GM19025 (cell line): ENCODE measurements at regions not wholly inside any gene's neighbourhood (a gene's known extent, or its start where the extent isn't known, plus 50 kb on each side); places are given as distances from the start of the nearest gene placed in this dataset.

Source experiments
- ATAC-seq: cut with Tn5 transposase; IDR thresholded peaks from one replicate; pipeline ENCODE4 v1.9.1; 2021; ENCODE audit warnings: mild to moderate bottlenecking, low read depth, moderate library complexity; ENCODE audit not compliant: unreplicated experiment

- no peak for ATAC-seq
These were observed 324.1 kb upstream of the KLHL1 start for GRCh38 chr13:70432276-70432805.

- ATAC-seq = no peak
These were observed 322.0 kb upstream of the KLHL1 start for GRCh38 chr13:70430256-70430655.

- ATAC-seq = no peak
These were observed 316.7 kb upstream of the KLHL1 start for GRCh38 chr13:70424928-70425327.

GRCh38 chr13:70424428-70424827 lies 316.2 kb upstream of the KLHL1 start:
- no peak for ATAC-seq

GRCh38 chr13:70415136-70415535 lies 306.9 kb upstream of the KLHL1 start:
- no peak for ATAC-seq

GRCh38 chr13:70408865-70409264 lies 300.6 kb upstream of the KLHL1 start:
- no peak for ATAC-seq

- ATAC-seq = no peak
These were observed 299.2 kb upstream of the KLHL1 start for GRCh38 chr13:70407486-70407885.

GRCh38 chr13:70405266-70405665 lies 297.0 kb upstream of the KLHL1 start:
- no peak for ATAC-seq

- ATAC-seq = no peak
These were observed 285.8 kb upstream of the KLHL1 start for GRCh38 chr13:70394031-70394548.

GRCh38 chr13:70391678-70392077 lies 283.4 kb upstream of the KLHL1 start:
- ATAC-seq = no peak

- no peak for ATAC-seq
These were observed 282.7 kb upstream of the KLHL1 start for GRCh38 chr13:70390968-70391367.

GRCh38 chr13:70390064-70390463 lies 281.8 kb upstream of the KLHL1 start:
- ATAC-seq = no peak

GRCh38 chr13:70388935-70389334 lies 280.7 kb upstream of the KLHL1 start:
- no peak for ATAC-seq

- no peak for ATAC-seq
These were observed 278.7 kb upstream of the KLHL1 start for GRCh38 chr13:70386919-70387318.

GRCh38 chr13:70385852-70386251 lies 277.6 kb upstream of the KLHL1 start:
- ATAC-seq = no peak

GRCh38 chr13:70384156-70384555 lies 275.9 kb upstream of the KLHL1 start:
- ATAC-seq = no peak

GRCh38 chr13:70380809-70381208 lies 272.6 kb upstream of the KLHL1 start:
- ATAC-seq = no peak

GRCh38 chr13:70375718-70376117 lies 267.5 kb upstream of the KLHL1 start:
- ATAC-seq = no peak

- no peak for ATAC-seq
These were observed 262.7 kb upstream of the KLHL1 start for GRCh38 chr13:70370924-70371323.

GRCh38 chr13:70366720-70367119 lies 258.5 kb upstream of the KLHL1 start:
- no peak for ATAC-seq

- no peak for ATAC-seq
These were observed 255.7 kb upstream of the KLHL1 start for GRCh38 chr13:70363991-70364390.

- ATAC-seq = no peak
These were observed 254.7 kb upstream of the KLHL1 start for GRCh38 chr13:70362820-70363570.
